Gastroesophageal sphincter (tissue), 4 donors: ENCODE measurements at regions not wholly inside any gene's neighbourhood (a gene's known extent, or its start where the extent isn't known, plus 50 kb on each side); places are given as distances from the start of the nearest gene placed in this dataset.
A peak's percentile ranks its signal among the peaks of the same experiment; 100 is the strongest.

Experiments used
- ATAC-seq: fragments of 150-250 bp; one replicate; pipeline ENCODE4 v1.9.1; 2016; ENCODE audit warnings: mild to moderate bottlenecking, moderate library complexity
- H3K27ac ChIP-seq, 4 donors: fragments of 200-600 bp; sonication (generic) in 3 of 4; 1 replicate in 3 of 4; 2 replicates in 1 of 4; pipeline ENCODE4 v1.5.1; 2016 to 2019
- H3K27me3 ChIP-seq: fragments of 200-600 bp; sonication (generic); one replicate; pipeline ENCODE4 v1.5.1; 2019
- H3K36me3 ChIP-seq, 2 donors: fragments of 200-600 bp; sonication (generic); one replicate each; pipeline ENCODE4 v1.5.1; 2019; ENCODE audit warnings: control low read depth in 1 of 2
- H3K4me1 ChIP-seq, 3 donors: fragments of 200-600 bp; sonication (generic); 1 replicate in 2 of 3; 2 replicates in 1 of 3; pipeline ENCODE4 v1.5.1; 2016 to 2019; ENCODE audit warnings: control low read depth in 2 of 3
- H3K4me3 ChIP-seq, 2 donors: fragments of 200-600 bp; sonication (generic); one replicate each; pipeline ENCODE4 v1.5.1; 2019; ENCODE audit warnings: mild to moderate bottlenecking in 1 of 2, moderate library complexity in 1 of 2
- H3K9me3 ChIP-seq, 3 donors: fragments of 200-600 bp; sonication (generic); one replicate each; pipeline ENCODE4 v1.5.1; 2017 to 2019; ENCODE audit warnings: control low read depth in 2 of 3
- EP300 ChIP-seq: sonication (generic); formaldehyde crosslinking; IDR thresholded peaks from one replicate; pipeline ENCODE4 v1.6.1; 2017; ENCODE audit warnings: antibody characterized with exemption, mild to moderate bottlenecking
- POLR2A ChIP-seq, 2 donors: fragments of 450-650 bp; IDR thresholded peaks; one replicate each; pipeline ENCODE4 v1.6.1; 2017; ENCODE audit warnings: antibody characterized with exemption in 2 of 2, mild to moderate bottlenecking in 2 of 2, moderate library complexity in 1 of 2
- POLR2AphosphoS5 ChIP-seq: sonication (generic); formaldehyde crosslinking; IDR thresholded peaks from one replicate; pipeline ENCODE4 v1.6.1; 2017; ENCODE audit warnings: antibody characterized with exemption
- WGBS, 2 donors: methylation state at CpG; one replicate each; pipeline ENCODE4 v1.1.5; 2018; ENCODE audit warnings: low coverage in 1 of 2; 5-methylcytosine and 5-hydroxymethylcytosine counted together
- TF ChIP-seq, protein P1 (sequence below), 4 experiments: fragments of 200-600 bp in 2 of 4; fragments of 450-650 bp in 2 of 4; sonication (generic) in 1 of 4; IDR thresholded peaks; one replicate each; pipeline ENCODE4 v1.5.1; 2017 to 2019; ENCODE audit warnings: antibody characterized with exemption in 4 of 4, mild to moderate bottlenecking in 2 of 4, moderate library complexity in 2 of 4

- Histone ChIP-seq H3K27me3 (peaks cover 11% of the 10 kb centered on the region), H3K4me1 (no peaks in the 10 kb centered on the region), H3K36me3 (no peaks in the 10 kb centered on the region), H3K4me3 (no peak overlapping the region), H3K9me3 (no peaks in the 10 kb centered on the region), H3K27ac (no peak overlapping the region)
- TF ChIP-seq EP300: no peak
- no peak for TF ChIP-seq POLR2A (IDR thresholded peaks at IDR 0.05)
- ATAC-seq: no peak
- 83 to 100% methylated on average over 1 to 4 of the region's 5 CpGs for WGBS, 2 donors
Measured at GRCh38 chr12:127670294-127670693, 596.7 kb upstream of the TMEM132C start.

GRCh38 chr12:127670796-127671195, 596.2 kb upstream of the TMEM132C start:
- Histone ChIP-seq H3K36me3 (no peaks in the 10 kb centered on the region), H3K27me3 (peaks cover 14% of the 10 kb centered on the region), H3K27ac (no peak overlapping the region), H3K4me1 (no peaks in the 10 kb centered on the region), H3K9me3 (no peaks in the 10 kb centered on the region), H3K4me3 (no peak overlapping the region)
- no peak for ATAC-seq
- TF ChIP-seq POLR2AphosphoS5: no peak
- TF ChIP-seq, protein P1, sequence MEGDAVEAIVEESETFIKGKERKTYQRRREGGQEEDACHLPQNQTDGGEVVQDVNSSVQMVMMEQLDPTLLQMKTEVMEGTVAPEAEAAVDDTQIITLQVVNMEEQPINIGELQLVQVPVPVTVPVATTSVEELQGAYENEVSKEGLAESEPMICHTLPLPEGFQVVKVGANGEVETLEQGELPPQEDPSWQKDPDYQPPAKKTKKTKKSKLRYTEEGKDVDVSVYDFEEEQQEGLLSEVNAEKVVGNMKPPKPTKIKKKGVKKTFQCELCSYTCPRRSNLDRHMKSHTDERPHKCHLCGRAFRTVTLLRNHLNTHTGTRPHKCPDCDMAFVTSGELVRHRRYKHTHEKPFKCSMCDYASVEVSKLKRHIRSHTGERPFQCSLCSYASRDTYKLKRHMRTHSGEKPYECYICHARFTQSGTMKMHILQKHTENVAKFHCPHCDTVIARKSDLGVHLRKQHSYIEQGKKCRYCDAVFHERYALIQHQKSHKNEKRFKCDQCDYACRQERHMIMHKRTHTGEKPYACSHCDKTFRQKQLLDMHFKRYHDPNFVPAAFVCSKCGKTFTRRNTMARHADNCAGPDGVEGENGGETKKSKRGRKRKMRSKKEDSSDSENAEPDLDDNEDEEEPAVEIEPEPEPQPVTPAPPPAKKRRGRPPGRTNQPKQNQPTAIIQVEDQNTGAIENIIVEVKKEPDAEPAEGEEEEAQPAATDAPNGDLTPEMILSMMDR (IDR thresholded peaks at IDR 0.05): no peak
- TF ChIP-seq POLR2A (IDR thresholded peaks at IDR 0.05): no peak
- no peak for TF ChIP-seq EP300
- WGBS, 2 donors: 70 to 94% methylated on average over 2 to 3 of the region's 5 CpGs

GRCh38 chr12:127675936-127676335, 591.0 kb upstream of the TMEM132C start:
- WGBS, 2 donors: 54 to 73% methylated on average over 5 to 6 of the region's 6 CpGs
- H3K27ac ChIP-seq: no peak overlapping the region
- H3K9me3 ChIP-seq: no peaks in the 10 kb centered on the region
- peaks cover 7% of the 10 kb centered on the region for H3K27me3 ChIP-seq
- H3K4me1 ChIP-seq: peaks cover 0 to 8% (median 0%) of the 10 kb centered on the region in 3 donors
- TF ChIP-seq, protein P1 (IDR thresholded peaks at IDR 0.05): no peak
- TF ChIP-seq POLR2AphosphoS5: no peak
- TF ChIP-seq POLR2A (IDR thresholded peaks at IDR 0.05): no peak
- TF ChIP-seq EP300: no peak
- H3K36me3 ChIP-seq: no peaks in the 10 kb centered on the region
- ATAC-seq: no peak
- no peak overlapping the region for H3K4me3 ChIP-seq

GRCh38 chr12:127677537-127678131, 589.3 kb upstream of the TMEM132C start:
- TF ChIP-seq, protein P1 (IDR thresholded peaks at IDR 0.05): peak; percentile 24 to 79 (median 60)
- no peak for TF ChIP-seq POLR2A (IDR thresholded peaks at IDR 0.05)
- H3K27me3 ChIP-seq: peaks cover 7% of the 10 kb centered on the region
- H3K27ac ChIP-seq: no peak overlapping the region
- H3K4me3 ChIP-seq: no peak overlapping the region
- no peak for ATAC-seq
- WGBS, 2 donors: 17 to 87% methylated on average over 2 to 9 of the region's 10 CpGs
- H3K4me1 ChIP-seq: peaks cover 0 to 8% (median 0%) of the 10 kb centered on the region in 3 donors
- H3K9me3 ChIP-seq: no peaks in the 10 kb centered on the region
- H3K36me3 ChIP-seq: no peaks in the 10 kb centered on the region

GRCh38 chr12:127678945-127679344, 588.0 kb upstream of the TMEM132C start:
- ATAC-seq: no peak
- H3K36me3 ChIP-seq: no peaks in the 10 kb centered on the region
- no peak overlapping the region for H3K27ac ChIP-seq
- H3K4me3 ChIP-seq: no peak overlapping the region
- 90 to 100% methylated on average over 1 to 3 of the region's 7 CpGs for WGBS, 2 donors
- peaks cover 7% of the 10 kb centered on the region for H3K27me3 ChIP-seq
- H3K4me1 ChIP-seq: peaks cover 0 to 8% (median 0%) of the 10 kb centered on the region in 3 donors
- TF ChIP-seq, protein P1 (IDR thresholded peaks at IDR 0.05): no peak
- no peaks in the 10 kb centered on the region for H3K9me3 ChIP-seq
